CD4-positive, CD25-positive, alpha-beta regulatory T cell (primary cell): ENCODE measurements at regions not wholly inside any gene's neighbourhood (a gene's known extent, or its start where the extent isn't known, plus 50 kb on each side); places are given as distances from the start of the nearest gene placed in this dataset.
"Not testable (repeated sequence)": the region's sequence is repeated elsewhere in the genome, so short reads cannot be mapped to it uniquely, and the experiment has no call there.

Experiments
- ATAC-seq, 2 donors: fragments of 150-1000 bp; cut with Tn5 transposase; one replicate each; pipeline ENCODE4 v1.10.0; 2021; ENCODE audit warnings: low read depth in 2 of 2, moderate number of reproducible peaks in 2 of 2, moderate library complexity in 1 of 2
- DNase-seq, 3 donors: peaks; one replicate each; pipeline versions ENCODE4 v3.0.0 to v3.0.0-alpha.2; 2012 to 2022; ENCODE audit warnings: mixed read lengths in 1 of 3
- H3K27ac ChIP-seq: one replicate; pipeline ENCODE4 v1.7.0; 2013; ENCODE audit warnings: mild to moderate bottlenecking, low read length; ENCODE audit not compliant: insufficient read depth, poor library complexity, severe bottlenecking
- H3K27me3 ChIP-seq: one replicate; pipeline ENCODE4 v1.7.0; 2013; ENCODE audit warnings: low read length; ENCODE audit not compliant: control insufficient read depth, insufficient read depth
- H3K36me3 ChIP-seq: one replicate; pipeline ENCODE4 v1.7.0; 2013; ENCODE audit warnings: mild to moderate bottlenecking, low read length, moderate library complexity; ENCODE audit not compliant: control insufficient read depth, insufficient read depth
- H3K4me1 ChIP-seq: 2 replicates; pipeline ENCODE4 v1.7.0; 2013; ENCODE audit warnings: mild to moderate bottlenecking, low read length; ENCODE audit not compliant: insufficient read depth, control insufficient read depth, poor library complexity, severe bottlenecking
- H3K4me3 ChIP-seq: one replicate; pipeline ENCODE4 v1.7.0; 2013; ENCODE audit warnings: low read depth, mild to moderate bottlenecking, low read length, moderate library complexity
- H3K9me3 ChIP-seq, 2 experiments: 1 replicate in 1 of 2; 2 replicates in 1 of 2; pipeline ENCODE4 v1.7.0; 2013; ENCODE audit warnings: low read length in 2 of 2, mild to moderate bottlenecking in 1 of 2, moderate library complexity in 1 of 2; ENCODE audit not compliant: control insufficient read depth in 2 of 2
- H3K27ac Mint-ChIP-seq, 3 donors: one replicate each; pipeline ENCODE4 v1.8.0; 2020 to 2022; ENCODE audit warnings: mild to moderate bottlenecking in 3 of 3, mixed read lengths in 3 of 3, moderate library complexity in 2 of 3
- H3K27me3 Mint-ChIP-seq: one replicate; pipeline ENCODE4 v1.8.0; 2022; ENCODE audit warnings: mild to moderate bottlenecking, mixed read lengths
- H3K36me3 Mint-ChIP-seq: one replicate; pipeline ENCODE4 v1.8.0; 2020; ENCODE audit warnings: mixed read lengths
- H3K4me1 Mint-ChIP-seq, 4 donors: one replicate each; pipeline ENCODE4 v1.8.0; 2020 to 2022; ENCODE audit warnings: mixed read lengths in 4 of 4, mild to moderate bottlenecking in 1 of 4
- H3K4me3 Mint-ChIP-seq, 4 donors: one replicate each; pipeline ENCODE4 v1.8.0; 2020 to 2022; ENCODE audit warnings: mild to moderate bottlenecking in 4 of 4, mixed read lengths in 4 of 4, moderate library complexity in 3 of 4
- H3K9me3 Mint-ChIP-seq, 7 donors: one replicate each; pipeline ENCODE4 v1.8.0; 2020 to 2022; ENCODE audit warnings: mixed read lengths in 7 of 7, mild to moderate bottlenecking in 3 of 7, moderate library complexity in 2 of 7

GRCh38 chr2:87075054-87075790, 53.6 kb upstream of the PLGLB1 start:
- peak in 2 of 3 donors; percentile 26 to 28 for DNase-seq
- peak overlapping the region; percentile 74 for H3K27ac ChIP-seq
- Mint-ChIP-seq H3K4me1 (peaks cover 5 to 17% (median 6%) of the 10 kb centered on the region in 4 donors), H3K4me3 (peak overlapping the region; percentile 86 to 98 (median 94)), H3K27ac (peak overlapping the region in 1 of 3 donors; percentile 51)
- H3K27me3 Mint-ChIP-seq, H3K9me3 ChIP-seq, H3K4me1 ChIP-seq, H3K36me3 ChIP-seq, H3K36me3 Mint-ChIP-seq, H3K27me3 ChIP-seq, H3K9me3 Mint-ChIP-seq, ATAC-seq: not testable (repeated sequence)
- peak overlapping the region; percentile 71 for H3K4me3 ChIP-seq

GRCh38 chr2:87075791-87076252, 54.2 kb upstream of the PLGLB1 start:
- not testable (repeated sequence) for H3K36me3 Mint-ChIP-seq, H3K9me3 ChIP-seq, H3K4me1 ChIP-seq, H3K9me3 Mint-ChIP-seq, H3K27me3 Mint-ChIP-seq, H3K27me3 ChIP-seq, H3K36me3 ChIP-seq, H3K4me3 ChIP-seq, H3K27ac Mint-ChIP-seq
- peaks cover 0 to 11% (median 4%) of the 10 kb centered on the region in 4 donors for H3K4me1 Mint-ChIP-seq
- ATAC-seq: peak; percentile 25 to 36
- peak overlapping the region in 3 of 4 donors; percentile 84 to 98 (median 86) for H3K4me3 Mint-ChIP-seq
- peak overlapping the region; percentile 74 for H3K27ac ChIP-seq
- DNase-seq: peak; percentile 49 to 72 (median 63)

- peak overlapping the region; percentile 74 for H3K27ac ChIP-seq
- DNase-seq (peak; percentile 89 to 94 (median 91)), ATAC-seq (peak; percentile 92)
- not testable (repeated sequence) for H3K36me3 ChIP-seq, H3K4me1 ChIP-seq, H3K36me3 Mint-ChIP-seq, H3K4me1 Mint-ChIP-seq, H3K9me3 ChIP-seq, H3K27me3 ChIP-seq, H3K27me3 Mint-ChIP-seq, H3K9me3 Mint-ChIP-seq
- peak overlapping the region; percentile 91 to 98 (median 96) for H3K4me3 Mint-ChIP-seq
- peak overlapping the region; percentile 90 to 94 (median 94) for H3K27ac Mint-ChIP-seq
- H3K4me3 ChIP-seq: peak overlapping the region; percentile 79
Observed at GRCh38 chr2:87076253-87077123, 54.8 kb upstream of the PLGLB1 start.

- not testable (repeated sequence) for H3K36me3 Mint-ChIP-seq, H3K9me3 Mint-ChIP-seq, DNase-seq, H3K27me3 Mint-ChIP-seq, H3K4me3 ChIP-seq, H3K36me3 ChIP-seq, H3K27me3 ChIP-seq, H3K4me1 ChIP-seq, H3K9me3 ChIP-seq, H3K4me1 Mint-ChIP-seq, ATAC-seq
- Mint-ChIP-seq H3K27ac (peak overlapping the region; percentile 90 to 94 (median 94)), H3K4me3 (peak overlapping the region; percentile 91 to 98 (median 96))
- peak overlapping the region; percentile 63 for H3K27ac ChIP-seq
Observed at GRCh38 chr2:87077124-87077446, 55.4 kb upstream of the PLGLB1 start.

- not testable (repeated sequence) for H3K27ac Mint-ChIP-seq, H3K4me1 ChIP-seq, H3K27me3 ChIP-seq, ATAC-seq, DNase-seq, H3K9me3 ChIP-seq, H3K36me3 ChIP-seq, H3K36me3 Mint-ChIP-seq, H3K4me3 ChIP-seq, H3K4me3 Mint-ChIP-seq, H3K4me1 Mint-ChIP-seq, H3K9me3 Mint-ChIP-seq, H3K27me3 Mint-ChIP-seq, H3K27ac ChIP-seq
Observed at GRCh38 chr2:87081727-87082126, 60.1 kb upstream of the PLGLB1 start.

- ATAC-seq, H3K36me3 Mint-ChIP-seq, H3K4me3 ChIP-seq, H3K27me3 Mint-ChIP-seq, H3K9me3 ChIP-seq, H3K9me3 Mint-ChIP-seq, H3K27me3 ChIP-seq, H3K27ac Mint-ChIP-seq, H3K4me1 ChIP-seq, H3K4me1 Mint-ChIP-seq, H3K36me3 ChIP-seq, H3K27ac ChIP-seq, DNase-seq, H3K4me3 Mint-ChIP-seq: not testable (repeated sequence)
Observed at GRCh38 chr2:87088079-87088478, 66.4 kb upstream of the PLGLB1 start.

GRCh38 chr2:87089401-87089800, 67.8 kb upstream of the PLGLB1 start:
- H3K27me3 ChIP-seq, H3K4me1 Mint-ChIP-seq, H3K9me3 Mint-ChIP-seq, H3K4me3 ChIP-seq, H3K9me3 ChIP-seq, ATAC-seq, H3K36me3 ChIP-seq, H3K27me3 Mint-ChIP-seq, DNase-seq, H3K4me1 ChIP-seq, H3K4me3 Mint-ChIP-seq, H3K27ac Mint-ChIP-seq, H3K27ac ChIP-seq, H3K36me3 Mint-ChIP-seq: not testable (repeated sequence)

- H3K27ac Mint-ChIP-seq, H3K36me3 ChIP-seq, H3K27me3 Mint-ChIP-seq, H3K27me3 ChIP-seq, H3K4me3 ChIP-seq, H3K9me3 ChIP-seq, DNase-seq, ATAC-seq, H3K9me3 Mint-ChIP-seq, H3K4me1 ChIP-seq, H3K4me1 Mint-ChIP-seq, H3K27ac ChIP-seq, H3K36me3 Mint-ChIP-seq, H3K4me3 Mint-ChIP-seq: not testable (repeated sequence)
Observed at GRCh38 chr2:87093252-87093651, 71.6 kb upstream of the PLGLB1 start.
